Naive thymus-derived CD8-positive, alpha-beta T cell (primary cell): ENCODE measurements at regions not wholly inside any gene's neighbourhood (a gene's known extent, or its start where the extent isn't known, plus 50 kb on each side); places are given as distances from the start of the nearest gene placed in this dataset.

Experiments used
- ATAC-seq, 2 donors: fragments of 150-1000 bp; cut with Tn5 transposase in 1 of 2; sonication (Bioruptor Pico), chemical (Tn5 transposase) in 1 of 2; 1 replicate in 1 of 2; 2 replicates in 1 of 2; pipeline ENCODE4 v1.10.0; 2021; ENCODE audit warnings: mild to moderate bottlenecking in 2 of 2, moderate library complexity in 2 of 2
- POLR2A ChIA-PET: fragments of 350-600 bp; sonication (Branson Sonifier 250); formaldehyde crosslinking; loops from one replicate; lab custom pipeline; 2021; ENCODE audit warnings: antibody characterized with exemption; lab: Charles Lee
- DNase-seq, 10 donors: peaks; one replicate each; pipeline versions ENCODE4 v3.0.0 to v3.0.0-alpha.2; 2020 to 2022
- H3K27ac Mint-ChIP-seq, 10 donors: one replicate each; pipeline ENCODE4 v1.8.0; 2020 to 2022; ENCODE audit warnings: mild to moderate bottlenecking in 10 of 10, mixed read lengths in 10 of 10, moderate library complexity in 4 of 10, inconsistent platforms in 1 of 10
- H3K27me3 Mint-ChIP-seq, 5 donors: one replicate each; pipeline ENCODE4 v1.8.0; 2021 to 2022; ENCODE audit warnings: mixed read lengths in 5 of 5
- H3K36me3 Mint-ChIP-seq, 3 donors: one replicate each; pipeline ENCODE4 v1.8.0; 2020 to 2022; ENCODE audit warnings: mixed read lengths in 3 of 3, mild to moderate bottlenecking in 2 of 3, inconsistent platforms in 1 of 3
- H3K4me1 Mint-ChIP-seq, 4 donors: one replicate each; pipeline ENCODE4 v1.8.0; 2021 to 2022; ENCODE audit warnings: mixed read lengths in 4 of 4
- H3K4me3 Mint-ChIP-seq, 10 donors: one replicate each; pipeline ENCODE4 v1.8.0; 2020 to 2022; ENCODE audit warnings: mild to moderate bottlenecking in 10 of 10, mixed read lengths in 10 of 10, moderate library complexity in 6 of 10, inconsistent platforms in 1 of 10
- H3K9me3 Mint-ChIP-seq, 9 donors: one replicate each; pipeline ENCODE4 v1.8.0; 2020 to 2022; ENCODE audit warnings: mixed read lengths in 9 of 9, mild to moderate bottlenecking in 3 of 9, inconsistent platforms in 1 of 9, moderate library complexity in 1 of 9

- ATAC-seq (no peak), DNase-seq (no peak)
- Mint-ChIP-seq H3K27ac (no peak overlapping the region), H3K9me3 (no peaks in the 10 kb centered on the region), H3K36me3 (no peaks in the 10 kb centered on the region), H3K4me3 (no peak overlapping the region), H3K4me1 (no peaks in the 10 kb centered on the region), H3K27me3 (peaks cover 2 to 31% (median 4%) of the 10 kb centered on the region in 5 donors)
- POLR2A ChIA-PET, result no interaction called here
Observed at GRCh38 chr4:57278780-57279179, 168.6 kb upstream of the IGFBP7 start.

- Mint-ChIP-seq H3K4me1 (no peaks in the 10 kb centered on the region), H3K4me3 (no peak overlapping the region), H3K27me3 (peaks cover 0 to 42% (median 3%) of the 10 kb centered on the region in 5 donors), H3K36me3 (no peaks in the 10 kb centered on the region), H3K27ac (no peak overlapping the region), H3K9me3 (no peaks in the 10 kb centered on the region)
- no peak for ATAC-seq
- POLR2A ChIA-PET, result no interaction called here
- no peak for DNase-seq
Observed at GRCh38 chr4:57274082-57274481, 163.9 kb upstream of the IGFBP7 start.

GRCh38 chr4:57270346-57270745 is 160.2 kb upstream of the IGFBP7 start:
- H3K36me3 Mint-ChIP-seq, result no peaks in the 10 kb centered on the region
- no peaks in the 10 kb centered on the region for H3K4me1 Mint-ChIP-seq
- H3K9me3 Mint-ChIP-seq, result peaks cover 0 to under 1% (median 0%) of the 10 kb centered on the region in 9 donors
- ATAC-seq, result no peak
- POLR2A ChIA-PET, result no interaction called here
- H3K4me3 Mint-ChIP-seq, result no peak overlapping the region
- no peak overlapping the region for H3K27ac Mint-ChIP-seq
- no peak for DNase-seq
- peaks cover 3 to 36% (median 6%) of the 10 kb centered on the region in 5 donors for H3K27me3 Mint-ChIP-seq

GRCh38 chr4:57265831-57266582 is 155.8 kb upstream of the IGFBP7 start:
- POLR2A ChIA-PET, result no interaction called here
- Mint-ChIP-seq H3K4me3 (no peak overlapping the region), H3K4me1 (no peaks in the 10 kb centered on the region), H3K27me3 (peaks cover 2 to 10% (median 9%) of the 10 kb centered on the region in 5 donors), H3K9me3 (peaks cover 0 to 18% (median 5%) of the 10 kb centered on the region in 9 donors), H3K36me3 (peaks cover 0 to 13% (median 0%) of the 10 kb centered on the region in 3 donors), H3K27ac (no peak overlapping the region)
- DNase-seq (no peak), ATAC-seq (no peak)

- POLR2A ChIA-PET, result no interaction called here
- Mint-ChIP-seq H3K4me1 (no peaks in the 10 kb centered on the region), H3K36me3 (no peaks in the 10 kb centered on the region), H3K4me3 (no peak overlapping the region), H3K27me3 (peaks cover 0 to 7% (median 0%) of the 10 kb centered on the region in 5 donors), H3K9me3 (peaks cover 0 to 15% (median 2%) of the 10 kb centered on the region in 9 donors), H3K27ac (no peak overlapping the region)
- ATAC-seq (no peak), DNase-seq (no peak)
Observed at GRCh38 chr4:57254754-57255153, 144.6 kb upstream of the IGFBP7 start.

GRCh38 chr4:57249083-57249482 is 138.9 kb upstream of the IGFBP7 start:
- no peak for DNase-seq
- POLR2A ChIA-PET, result no interaction called here
- Mint-ChIP-seq H3K4me3 (no peak overlapping the region), H3K27ac (no peak overlapping the region), H3K9me3 (peaks cover 0 to 5% (median 0%) of the 10 kb centered on the region in 9 donors), H3K36me3 (no peaks in the 10 kb centered on the region), H3K27me3 (peaks cover 3 to 25% (median 7%) of the 10 kb centered on the region in 5 donors), H3K4me1 (no peaks in the 10 kb centered on the region)
- no peak for ATAC-seq

- Mint-ChIP-seq H3K36me3 (no peaks in the 10 kb centered on the region), H3K27me3 (peaks cover 5 to 33% (median 13%) of the 10 kb centered on the region in 5 donors), H3K9me3 (peaks cover 0 to 5% (median 0%) of the 10 kb centered on the region in 9 donors), H3K4me1 (no peaks in the 10 kb centered on the region), H3K4me3 (no peak overlapping the region), H3K27ac (no peak overlapping the region)
- POLR2A ChIA-PET, result no interaction called here
- no peak for ATAC-seq
- no peak for DNase-seq
Observed at GRCh38 chr4:57243076-57243475, 132.9 kb upstream of the IGFBP7 start.

GRCh38 chr4:57234252-57234775 is 124.1 kb upstream of the IGFBP7 start:
- DNase-seq (no peak), ATAC-seq (no peak)
- Mint-ChIP-seq H3K4me1 (no peaks in the 10 kb centered on the region), H3K27me3 (peaks cover 0 to 14% (median 3%) of the 10 kb centered on the region in 5 donors), H3K4me3 (no peak overlapping the region), H3K9me3 (peaks cover 0 to 3% (median 0%) of the 10 kb centered on the region in 9 donors), H3K36me3 (no peaks in the 10 kb centered on the region), H3K27ac (no peak overlapping the region)
- POLR2A ChIA-PET, result no interaction called here

- Mint-ChIP-seq H3K27me3 (peaks cover 0 to 21% (median 3%) of the 10 kb centered on the region in 5 donors), H3K27ac (no peak overlapping the region), H3K4me1 (no peaks in the 10 kb centered on the region), H3K36me3 (no peaks in the 10 kb centered on the region), H3K9me3 (peaks cover 0 to 3% (median 0%) of the 10 kb centered on the region in 9 donors), H3K4me3 (no peak overlapping the region)
- ATAC-seq, result no peak
- POLR2A ChIA-PET, result no interaction called here
- DNase-seq, result no peak
Observed at GRCh38 chr4:57233386-57233785, 123.2 kb upstream of the IGFBP7 start.

GRCh38 chr4:57231781-57232180 is 121.6 kb upstream of the IGFBP7 start:
- peaks cover 0 to 30% (median 9%) of the 10 kb centered on the region in 5 donors for H3K27me3 Mint-ChIP-seq
- POLR2A ChIA-PET, result no interaction called here
- H3K27ac Mint-ChIP-seq, result no peak overlapping the region
- DNase-seq (no peak), ATAC-seq (no peak)
- H3K4me1 Mint-ChIP-seq, result no peaks in the 10 kb centered on the region
- no peak overlapping the region for H3K4me3 Mint-ChIP-seq
- H3K36me3 Mint-ChIP-seq, result no peaks in the 10 kb centered on the region
- peaks cover 0 to 3% (median 0%) of the 10 kb centered on the region in 9 donors for H3K9me3 Mint-ChIP-seq

GRCh38 chr4:57220734-57221133 is 110.5 kb upstream of the IGFBP7 start:
- Mint-ChIP-seq H3K27ac (no peak overlapping the region), H3K27me3 (no peaks in the 10 kb centered on the region), H3K36me3 (peaks cover 0 to 4% (median 0%) of the 10 kb centered on the region in 3 donors), H3K4me1 (no peaks in the 10 kb centered on the region), H3K4me3 (no peak overlapping the region), H3K9me3 (peaks cover 0 to 6% (median 0%) of the 10 kb centered on the region in 9 donors)
- no peak for ATAC-seq
- no peak for DNase-seq
- POLR2A ChIA-PET, result no interaction called here

- H3K36me3 Mint-ChIP-seq, result peaks cover 0 to 4% (median 0%) of the 10 kb centered on the region in 3 donors
- ATAC-seq (no peak), DNase-seq (no peak)
- no peaks in the 10 kb centered on the region for H3K4me1 Mint-ChIP-seq
- H3K27me3 Mint-ChIP-seq, result no peaks in the 10 kb centered on the region
- H3K9me3 Mint-ChIP-seq, result peaks cover 0 to 6% (median 0%) of the 10 kb centered on the region in 9 donors
- H3K27ac Mint-ChIP-seq, result no peak overlapping the region
- POLR2A ChIA-PET, result no interaction called here
- H3K4me3 Mint-ChIP-seq, result no peak overlapping the region
Observed at GRCh38 chr4:57220172-57220571, 110.0 kb upstream of the IGFBP7 start.

GRCh38 chr4:57219431-57219830 is 109.2 kb upstream of the IGFBP7 start:
- peaks cover 0 to 6% (median 0%) of the 10 kb centered on the region in 9 donors for H3K9me3 Mint-ChIP-seq
- no peaks in the 10 kb centered on the region for H3K4me1 Mint-ChIP-seq
- H3K4me3 Mint-ChIP-seq, result no peak overlapping the region
- peaks cover 0 to 4% (median 0%) of the 10 kb centered on the region in 3 donors for H3K36me3 Mint-ChIP-seq
- DNase-seq (no peak), ATAC-seq (no peak)
- no peak overlapping the region for H3K27ac Mint-ChIP-seq
- POLR2A ChIA-PET, result no interaction called here
- H3K27me3 Mint-ChIP-seq, result no peaks in the 10 kb centered on the region
